DOHH2 (cell line): ENCODE measurements at regions not wholly inside any gene's neighbourhood (a gene's known extent, or its start where the extent isn't known, plus 50 kb on each side); places are given as distances from the start of the nearest gene placed in this dataset.

Source experiments
- CTCF ChIP-seq: fragments of 200-600 bp; sonication (generic); IDR thresholded peaks from one replicate; pipeline ENCODE4 v1.5.1; 2014; ENCODE audit warnings: antibody characterized with exemption, mild to moderate bottlenecking, low read depth, low read length; ENCODE audit not compliant: poor library complexity, severe bottlenecking
- EZH2phosphoT487 ChIP-seq: fragments of 200-600 bp; sonication (generic); IDR thresholded peaks from 2 replicates; pipeline ENCODE4 v1.6.1; 2017; ENCODE audit warnings: borderline replicate concordance, mild to moderate bottlenecking, antibody characterized with exemption, low read length, moderate library complexity, mixed read lengths

GRCh38 chr20:52637201-52637600, 335.0 kb upstream of the TSHZ2 start:
- no peak for TF ChIP-seq CTCF
- TF ChIP-seq EZH2phosphoT487: no peak
